DND-41 (cell line): ENCODE measurements at regions not wholly inside any gene's neighbourhood (a gene's known extent, or its start where the extent isn't known, plus 50 kb on each side); places are given as distances from the start of the nearest gene placed in this dataset.

ENCODE experiments used
- CTCF ChIP-seq: IDR thresholded peaks from 2 replicates; pipeline ENCODE4 v1.5.1; 2012; ENCODE audit warnings: borderline replicate concordance, low read length, moderate library complexity, mild to moderate bottlenecking; ENCODE audit not compliant: poor library complexity, severe bottlenecking; ENCODE audit errors: extremely low read depth
- EZH2 ChIP-seq: IDR thresholded peaks from 3 replicates; pipeline ENCODE4 v1.6.1; 2012; ENCODE audit warnings: borderline replicate concordance, low read depth, mild to moderate bottlenecking, moderate library complexity, low read length, inconsistent platforms; ENCODE audit not compliant: severe bottlenecking

- TF ChIP-seq CTCF (no peak), EZH2 (no peak)
Observed at GRCh38 chr13:78169386-78169785, 250.8 kb upstream of the EDNRB start.
